GM12878 (cell line): ENCODE measurements at regions not wholly inside any gene's neighbourhood (a gene's known extent, or its start where the extent isn't known, plus 50 kb on each side); places are given as distances from the start of the nearest gene placed in this dataset.

Experiments
- NRF1 ChIP-seq: conservative IDR thresholded peaks from 2 replicates; pipeline ENCODE4 v1.6.1; 2011; ENCODE audit warnings: mild to moderate bottlenecking, low read depth, low read length, improper control_type of control experiment
- RCOR1 ChIP-seq: conservative IDR thresholded peaks from 2 replicates; pipeline ENCODE4 v1.6.1; 2012; ENCODE audit warnings: low read depth, low read length, improper control_type of control experiment
- SMC3 ChIP-seq: IDR thresholded peaks from 2 replicates; pipeline ENCODE4 v1.6.1; 2011; ENCODE audit warnings: low read length, improper control_type of control experiment, borderline replicate concordance
- ZBTB4 ChIP-seq: fragments of 450-650 bp; formaldehyde crosslinking; IDR thresholded peaks from 2 replicates; pipeline ENCODE4 v1.4.0; 2022; ENCODE audit warnings: mild to moderate bottlenecking, moderate library complexity
- TF ChIP-seq, protein P1 (sequence below): fragments of 450-650 bp; IDR thresholded peaks from 2 replicates; pipeline ENCODE4 v1.6.1; 2018; ENCODE audit warnings: mild to moderate bottlenecking, low read depth, moderate library complexity; ENCODE audit not compliant: partially characterized antibody
- TF ChIP-seq, protein P2 (sequence below), 3 experiments: IDR thresholded peaks in 2 of 3; conservative IDR thresholded peaks in 1 of 3; 2 replicates each; pipeline ENCODE4 v1.5.1; 2011; ENCODE audit warnings: low read depth in 3 of 3, low read length in 3 of 3, mild to moderate bottlenecking in 3 of 3, control low read depth in 2 of 3, moderate library complexity in 2 of 3, inconsistent platforms in 1 of 3, mixed read lengths in 1 of 3; ENCODE audit not compliant: control insufficient read depth in 2 of 3, insufficient read depth in 1 of 3; ENCODE audit errors: extremely low read depth in 1 of 3

GRCh38 chr3:18675197-18675596 is 250.1 kb upstream of the SATB1 start:
- TF ChIP-seq ZBTB4, result no peak
- TF ChIP-seq, protein P1, sequence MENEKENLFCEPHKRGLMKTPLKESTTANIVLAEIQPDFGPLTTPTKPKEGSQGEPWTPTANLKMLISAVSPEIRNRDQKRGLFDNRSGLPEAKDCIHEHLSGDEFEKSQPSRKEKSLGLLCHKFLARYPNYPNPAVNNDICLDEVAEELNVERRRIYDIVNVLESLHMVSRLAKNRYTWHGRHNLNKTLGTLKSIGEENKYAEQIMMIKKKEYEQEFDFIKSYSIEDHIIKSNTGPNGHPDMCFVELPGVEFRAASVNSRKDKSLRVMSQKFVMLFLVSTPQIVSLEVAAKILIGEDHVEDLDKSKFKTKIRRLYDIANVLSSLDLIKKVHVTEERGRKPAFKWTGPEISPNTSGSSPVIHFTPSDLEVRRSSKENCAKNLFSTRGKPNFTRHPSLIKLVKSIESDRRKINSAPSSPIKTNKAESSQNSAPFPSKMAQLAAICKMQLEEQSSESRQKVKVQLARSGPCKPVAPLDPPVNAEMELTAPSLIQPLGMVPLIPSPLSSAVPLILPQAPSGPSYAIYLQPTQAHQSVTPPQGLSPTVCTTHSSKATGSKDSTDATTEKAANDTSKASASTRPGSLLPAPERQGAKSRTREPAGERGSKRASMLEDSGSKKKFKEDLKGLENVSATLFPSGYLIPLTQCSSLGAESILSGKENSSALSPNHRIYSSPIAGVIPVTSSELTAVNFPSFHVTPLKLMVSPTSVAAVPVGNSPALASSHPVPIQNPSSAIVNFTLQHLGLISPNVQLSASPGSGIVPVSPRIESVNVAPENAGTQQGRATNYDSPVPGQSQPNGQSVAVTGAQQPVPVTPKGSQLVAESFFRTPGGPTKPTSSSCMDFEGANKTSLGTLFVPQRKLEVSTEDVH, result no peak
- TF ChIP-seq RCOR1, result no peak
- TF ChIP-seq NRF1, result no peak
- TF ChIP-seq SMC3, result no peak
- TF ChIP-seq, protein P2, sequence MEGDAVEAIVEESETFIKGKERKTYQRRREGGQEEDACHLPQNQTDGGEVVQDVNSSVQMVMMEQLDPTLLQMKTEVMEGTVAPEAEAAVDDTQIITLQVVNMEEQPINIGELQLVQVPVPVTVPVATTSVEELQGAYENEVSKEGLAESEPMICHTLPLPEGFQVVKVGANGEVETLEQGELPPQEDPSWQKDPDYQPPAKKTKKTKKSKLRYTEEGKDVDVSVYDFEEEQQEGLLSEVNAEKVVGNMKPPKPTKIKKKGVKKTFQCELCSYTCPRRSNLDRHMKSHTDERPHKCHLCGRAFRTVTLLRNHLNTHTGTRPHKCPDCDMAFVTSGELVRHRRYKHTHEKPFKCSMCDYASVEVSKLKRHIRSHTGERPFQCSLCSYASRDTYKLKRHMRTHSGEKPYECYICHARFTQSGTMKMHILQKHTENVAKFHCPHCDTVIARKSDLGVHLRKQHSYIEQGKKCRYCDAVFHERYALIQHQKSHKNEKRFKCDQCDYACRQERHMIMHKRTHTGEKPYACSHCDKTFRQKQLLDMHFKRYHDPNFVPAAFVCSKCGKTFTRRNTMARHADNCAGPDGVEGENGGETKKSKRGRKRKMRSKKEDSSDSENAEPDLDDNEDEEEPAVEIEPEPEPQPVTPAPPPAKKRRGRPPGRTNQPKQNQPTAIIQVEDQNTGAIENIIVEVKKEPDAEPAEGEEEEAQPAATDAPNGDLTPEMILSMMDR (IDR thresholded peaks at IDR 0.05 in 2 of 3, conservative IDR thresholded peaks at IDR 0.05 in 1 of 3; ENCODE audit: control insufficient read depth in 2 of 3, extremely low read depth in 1 of 3, insufficient read depth in 1 of 3, low read depth in 3 of 3, low read length in 3 of 3), result no peak
